ENCODE measurements at regions not wholly inside any gene's neighbourhood (a gene's known extent, or its start where the extent isn't known, plus 50 kb on each side); places are given as distances from the start of the nearest gene placed in this dataset.
"Not testable (repeated sequence)": the region's sequence is repeated elsewhere in the genome, so short reads cannot be mapped to it uniquely, and the experiment has no call there.

DNA sequence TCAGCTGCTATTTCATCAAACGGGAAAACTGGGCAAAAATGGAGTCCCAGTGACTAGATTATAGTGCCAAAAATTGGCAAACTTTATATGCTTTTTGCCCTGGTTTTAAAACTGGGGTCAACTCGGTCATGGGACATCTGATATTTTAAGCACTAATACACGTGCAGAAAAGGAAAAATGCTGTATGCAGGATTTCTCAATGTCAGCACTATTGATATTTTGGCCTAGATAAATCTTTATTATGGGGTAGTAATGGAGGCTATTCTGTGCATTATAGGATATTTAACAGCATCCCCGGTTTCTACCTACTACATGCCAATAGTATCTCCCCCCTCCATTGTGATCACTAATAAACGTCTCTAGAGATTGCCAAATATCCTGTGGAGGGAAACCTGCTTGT, 870.9 kb upstream of the IGFBP7 start:
- no peak overlapping the region for H3K4me3 ChIP-seq (ENCODE audit: low read length)
- TF ChIP-seq, protein P1, sequence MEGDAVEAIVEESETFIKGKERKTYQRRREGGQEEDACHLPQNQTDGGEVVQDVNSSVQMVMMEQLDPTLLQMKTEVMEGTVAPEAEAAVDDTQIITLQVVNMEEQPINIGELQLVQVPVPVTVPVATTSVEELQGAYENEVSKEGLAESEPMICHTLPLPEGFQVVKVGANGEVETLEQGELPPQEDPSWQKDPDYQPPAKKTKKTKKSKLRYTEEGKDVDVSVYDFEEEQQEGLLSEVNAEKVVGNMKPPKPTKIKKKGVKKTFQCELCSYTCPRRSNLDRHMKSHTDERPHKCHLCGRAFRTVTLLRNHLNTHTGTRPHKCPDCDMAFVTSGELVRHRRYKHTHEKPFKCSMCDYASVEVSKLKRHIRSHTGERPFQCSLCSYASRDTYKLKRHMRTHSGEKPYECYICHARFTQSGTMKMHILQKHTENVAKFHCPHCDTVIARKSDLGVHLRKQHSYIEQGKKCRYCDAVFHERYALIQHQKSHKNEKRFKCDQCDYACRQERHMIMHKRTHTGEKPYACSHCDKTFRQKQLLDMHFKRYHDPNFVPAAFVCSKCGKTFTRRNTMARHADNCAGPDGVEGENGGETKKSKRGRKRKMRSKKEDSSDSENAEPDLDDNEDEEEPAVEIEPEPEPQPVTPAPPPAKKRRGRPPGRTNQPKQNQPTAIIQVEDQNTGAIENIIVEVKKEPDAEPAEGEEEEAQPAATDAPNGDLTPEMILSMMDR (IDR thresholded peaks at IDR 0.05; ENCODE audit: insufficient read depth, low read depth, low read length, missing control alignments), result no peak
- no peak for DNase-seq (ENCODE audit: low read depth)

DNA sequence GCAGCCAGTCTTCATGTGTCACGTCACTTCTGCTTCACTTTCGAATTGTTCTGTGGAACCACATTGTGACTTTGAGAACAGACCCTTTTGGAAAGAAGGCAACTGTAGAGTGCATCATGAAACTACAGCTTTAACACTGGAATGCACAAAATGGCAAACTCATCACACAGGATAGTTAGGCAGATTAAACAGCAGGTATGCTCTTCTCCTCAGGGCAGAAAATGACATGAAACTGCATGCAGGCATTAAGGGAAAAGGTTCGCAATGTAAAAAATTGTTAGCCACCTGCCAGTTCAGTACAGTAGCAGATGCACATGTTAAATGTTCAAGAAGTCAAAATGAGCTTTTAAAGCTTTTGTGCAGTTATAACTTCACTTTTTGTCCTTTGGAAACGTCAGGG, 864.6 kb upstream of the IGFBP7 start:
- H3K4me3 ChIP-seq (ENCODE audit: low read length), result no peak overlapping the region
- TF ChIP-seq, protein P1 (IDR thresholded peaks at IDR 0.05; ENCODE audit: insufficient read depth, low read depth, low read length, missing control alignments), result no peak
- DNase-seq (ENCODE audit: low read depth), result no peak

DNA sequence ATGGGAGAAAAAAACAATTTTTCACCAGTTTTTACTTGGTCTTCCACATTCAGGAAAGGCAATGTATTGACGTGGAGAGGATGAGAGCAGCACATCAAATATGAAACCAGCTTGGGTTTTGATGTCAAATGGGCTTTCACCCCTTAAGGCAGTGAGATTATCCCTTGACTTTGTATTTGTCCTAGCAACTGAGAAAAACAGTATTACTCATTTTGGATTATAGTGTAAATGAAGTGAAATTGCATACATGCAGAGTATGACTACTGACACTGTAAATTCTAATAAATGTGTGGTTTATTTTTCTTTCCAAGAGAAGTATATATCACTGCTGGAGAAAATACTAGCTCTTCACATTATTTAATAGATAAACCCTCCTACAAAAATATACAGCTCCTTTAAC, 863.6 kb upstream of the IGFBP7 start:
- DNase-seq (ENCODE audit: low read depth), result no peak
- H3K4me3 ChIP-seq (ENCODE audit: low read length), result no peak overlapping the region
- TF ChIP-seq, protein P1 (IDR thresholded peaks at IDR 0.05; ENCODE audit: insufficient read depth, low read depth, low read length, missing control alignments), result no peak

DNA sequence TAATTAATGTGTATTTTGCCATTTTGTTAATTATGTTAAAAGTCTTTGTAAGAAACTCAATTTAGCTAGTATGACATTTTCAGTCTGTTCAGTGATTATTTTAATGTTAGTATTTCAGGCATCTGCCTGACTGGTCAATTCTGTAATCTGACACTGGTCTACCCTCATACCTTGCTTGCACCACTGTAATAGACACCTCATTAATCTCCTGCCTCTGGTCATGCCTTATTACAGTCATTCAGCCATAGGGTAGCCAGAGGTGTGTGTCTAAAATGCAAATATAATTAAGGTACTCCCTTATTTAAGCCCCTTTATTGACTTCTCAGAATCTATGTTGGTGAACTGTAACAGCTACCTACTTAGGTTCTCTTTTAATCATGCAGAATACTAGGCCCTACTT, 861.1 kb upstream of the IGFBP7 start:
- TF ChIP-seq, protein P1 (IDR thresholded peaks at IDR 0.05; ENCODE audit: insufficient read depth, low read depth, low read length, missing control alignments), result no peak
- no peak for DNase-seq (ENCODE audit: low read depth)
- H3K4me3 ChIP-seq (ENCODE audit: low read length), result no peak overlapping the region

DNA sequence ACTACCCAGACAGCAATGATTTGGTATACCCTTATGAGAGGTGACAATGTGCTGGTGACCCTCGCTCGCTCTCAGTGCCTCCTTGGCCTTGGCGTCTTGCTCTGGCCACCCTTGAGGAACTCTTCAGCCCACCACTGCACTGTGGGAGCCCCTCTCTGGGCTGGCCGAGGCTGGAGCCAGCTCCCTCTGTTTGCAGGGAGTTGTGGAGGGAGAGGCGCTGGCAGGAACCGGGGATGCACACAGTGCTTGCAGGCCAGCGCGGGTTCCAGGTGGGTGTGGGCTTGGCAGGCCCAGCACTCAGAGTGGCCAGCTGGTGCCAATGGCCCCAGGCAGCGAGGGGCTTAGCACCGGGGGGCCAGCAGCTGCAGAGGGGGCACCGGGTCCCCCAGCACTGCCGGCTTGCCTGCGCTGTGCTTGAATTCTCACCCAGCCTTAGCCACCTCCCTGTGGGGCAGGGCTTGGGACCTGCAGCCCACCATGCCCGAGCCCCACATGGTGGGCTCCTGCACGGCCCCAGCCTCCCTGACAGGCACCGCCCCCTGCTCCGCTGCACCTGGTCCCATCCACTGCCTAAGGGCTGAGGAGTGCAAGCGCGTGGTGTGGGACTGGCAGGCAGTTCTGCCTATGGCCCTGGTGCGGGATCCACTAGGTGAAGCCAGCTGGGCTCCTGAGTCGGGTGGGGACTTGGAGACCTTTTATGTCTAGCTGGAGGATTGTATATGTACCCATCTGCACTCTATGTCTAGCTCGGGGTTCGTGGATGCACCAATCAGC, 857.0 kb upstream of the IGFBP7 start:
- DNase-seq (ENCODE audit: low read depth), result no peak
- TF ChIP-seq, protein P1 (IDR thresholded peaks at IDR 0.05; ENCODE audit: insufficient read depth, low read depth, low read length, missing control alignments), result no peak
- H3K4me3 ChIP-seq (ENCODE audit: low read length), result no peak overlapping the region

DNA sequence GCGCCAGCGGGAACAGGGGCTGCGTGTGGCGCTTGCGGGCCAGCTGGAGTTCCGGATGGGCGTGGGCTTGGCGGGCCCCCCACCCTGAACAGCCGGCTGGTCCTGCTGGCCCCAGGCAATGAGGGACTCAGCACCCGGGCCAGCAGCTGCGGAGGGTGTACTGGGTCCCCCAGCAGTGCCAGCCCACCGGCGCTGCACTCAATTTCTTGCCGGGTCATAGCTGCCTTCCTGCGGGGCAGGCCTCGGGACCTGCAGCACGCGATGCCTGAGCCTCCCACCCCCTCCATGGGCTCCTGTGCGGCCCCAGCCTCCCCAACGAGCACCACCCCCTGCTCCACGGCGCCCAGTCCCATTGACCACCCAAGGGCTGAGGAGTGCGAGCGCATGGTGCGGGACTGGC, 855.2 kb upstream of the IGFBP7 start:
- not testable (repeated sequence) for H3K4me3 ChIP-seq (ENCODE audit: low read length); DNase-seq (ENCODE audit: low read depth)

DNA sequence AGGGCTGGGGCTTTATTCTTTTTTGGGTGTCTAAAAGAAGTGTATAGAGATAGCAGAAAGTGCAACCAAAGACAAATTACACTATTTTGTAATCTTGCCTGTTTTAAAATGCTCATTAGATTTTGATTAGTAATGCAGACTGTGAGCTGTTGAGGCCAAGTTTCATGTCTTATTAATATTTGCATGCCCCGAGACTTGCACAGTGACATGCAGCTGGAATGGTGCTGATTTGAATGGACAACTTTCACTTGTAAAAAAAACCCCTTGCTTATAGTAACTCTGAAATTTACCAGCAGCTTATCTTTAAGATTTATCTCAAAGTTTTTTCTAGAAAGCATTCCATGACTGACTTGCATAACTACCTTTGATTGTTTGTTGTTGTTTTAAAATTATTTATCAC, 835.1 kb upstream of the IGFBP7 start:
- TF ChIP-seq, protein P1 (IDR thresholded peaks at IDR 0.05; ENCODE audit: insufficient read depth, low read depth, low read length, missing control alignments), result no peak
- no peak for DNase-seq (ENCODE audit: low read depth)
- H3K4me3 ChIP-seq (ENCODE audit: low read length), result no peak overlapping the region
